ENCODE measurements at regions not wholly inside any gene's neighbourhood (a gene's known extent, or its start where the extent isn't known, plus 50 kb on each side); places are given as distances from the start of the nearest gene placed in this dataset.
A peak's percentile ranks its signal among the peaks of the same experiment; 100 is the strongest.

GRCh38 chr3:59422312-59422711 lies 372.5 kb upstream of the CFAP20DC start:
- in situ Hi-C loops (cut with MboI; ENCODE audit: low sequenced_read_pairs, unreplicated experiment): no loop called here
- TF ChIP-seq, protein P1, sequence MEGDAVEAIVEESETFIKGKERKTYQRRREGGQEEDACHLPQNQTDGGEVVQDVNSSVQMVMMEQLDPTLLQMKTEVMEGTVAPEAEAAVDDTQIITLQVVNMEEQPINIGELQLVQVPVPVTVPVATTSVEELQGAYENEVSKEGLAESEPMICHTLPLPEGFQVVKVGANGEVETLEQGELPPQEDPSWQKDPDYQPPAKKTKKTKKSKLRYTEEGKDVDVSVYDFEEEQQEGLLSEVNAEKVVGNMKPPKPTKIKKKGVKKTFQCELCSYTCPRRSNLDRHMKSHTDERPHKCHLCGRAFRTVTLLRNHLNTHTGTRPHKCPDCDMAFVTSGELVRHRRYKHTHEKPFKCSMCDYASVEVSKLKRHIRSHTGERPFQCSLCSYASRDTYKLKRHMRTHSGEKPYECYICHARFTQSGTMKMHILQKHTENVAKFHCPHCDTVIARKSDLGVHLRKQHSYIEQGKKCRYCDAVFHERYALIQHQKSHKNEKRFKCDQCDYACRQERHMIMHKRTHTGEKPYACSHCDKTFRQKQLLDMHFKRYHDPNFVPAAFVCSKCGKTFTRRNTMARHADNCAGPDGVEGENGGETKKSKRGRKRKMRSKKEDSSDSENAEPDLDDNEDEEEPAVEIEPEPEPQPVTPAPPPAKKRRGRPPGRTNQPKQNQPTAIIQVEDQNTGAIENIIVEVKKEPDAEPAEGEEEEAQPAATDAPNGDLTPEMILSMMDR (IDR thresholded peaks at IDR 0.05; ENCODE audit: borderline replicate concordance, control extremely low read depth, extremely low read depth, insufficient read depth, missing control alignments): no peak

DNA sequence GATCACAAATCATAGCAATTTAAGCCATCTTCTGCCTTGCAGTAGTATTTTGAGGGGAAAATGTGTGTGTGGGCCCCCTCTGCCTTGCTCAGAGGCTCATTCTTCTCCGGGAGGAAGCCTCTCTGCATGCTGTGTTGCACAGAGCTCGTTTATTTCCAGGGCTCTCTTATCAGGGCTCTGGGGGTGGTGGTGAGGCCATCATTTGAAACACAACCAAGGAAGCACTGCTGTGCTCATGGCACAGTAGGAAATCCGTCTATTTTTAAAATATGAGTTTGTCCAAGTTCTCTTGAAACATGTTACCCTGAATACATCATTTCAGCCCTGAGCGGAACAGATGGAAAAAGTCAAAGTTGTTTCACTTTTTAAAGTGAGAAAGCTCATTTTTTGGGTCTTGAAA lies 369.0 kb upstream of the CFAP20DC start:
- in situ Hi-C loops (cut with MboI; ENCODE audit: low sequenced_read_pairs, unreplicated experiment): no loop called here
- TF ChIP-seq, protein P1 (IDR thresholded peaks at IDR 0.05; ENCODE audit: borderline replicate concordance, control extremely low read depth, extremely low read depth, insufficient read depth, missing control alignments): no peak
- DNase-seq (ENCODE audit: low spot score): no peak

More at GRCh38 chr3:59422312-59422711, 372.5 kb upstream of the CFAP20DC start:
- DNase-seq (ENCODE audit: low spot score): peak; percentile 26

GRCh38 chr3:59412516-59412915 lies 362.7 kb upstream of the CFAP20DC start:
- no peak for DNase-seq (ENCODE audit: low spot score)
- in situ Hi-C loops (cut with MboI; ENCODE audit: low sequenced_read_pairs, unreplicated experiment): no loop called here
- TF ChIP-seq, protein P1 (IDR thresholded peaks at IDR 0.05; ENCODE audit: borderline replicate concordance, control extremely low read depth, extremely low read depth, insufficient read depth, missing control alignments): no peak

- in situ Hi-C loops (cut with MboI; ENCODE audit: low sequenced_read_pairs, unreplicated experiment): no loop called here
- DNase-seq (ENCODE audit: low spot score): no peak
- TF ChIP-seq, protein P1 (IDR thresholded peaks at IDR 0.05; ENCODE audit: borderline replicate concordance, control extremely low read depth, extremely low read depth, insufficient read depth, missing control alignments): no peak
These were observed 361.9 kb upstream of the CFAP20DC start for GRCh38 chr3:59411694-59412093.

DNA sequence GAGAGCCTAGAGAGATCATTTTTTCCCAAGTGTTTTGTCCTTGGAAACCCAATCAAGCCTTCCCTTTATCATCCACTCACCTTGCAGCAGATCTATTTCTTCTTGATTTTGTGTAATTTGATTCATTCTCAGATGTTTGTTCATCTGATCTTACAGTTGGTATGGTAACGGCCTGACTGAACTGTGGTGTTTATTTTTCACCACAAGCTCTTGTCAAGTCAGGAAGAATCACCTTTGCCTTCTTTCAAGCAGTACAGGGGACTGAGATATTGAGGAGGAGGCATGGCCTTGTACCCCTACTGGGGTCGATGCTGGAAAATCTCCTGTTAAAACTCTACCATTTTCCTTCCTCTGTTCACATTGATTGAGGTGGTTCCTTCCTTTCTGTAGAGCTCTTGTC lies 361.4 kb upstream of the CFAP20DC start:
- TF ChIP-seq, protein P1 (IDR thresholded peaks at IDR 0.05; ENCODE audit: borderline replicate concordance, control extremely low read depth, extremely low read depth, insufficient read depth, missing control alignments): no peak
- DNase-seq (ENCODE audit: low spot score): no peak
- in situ Hi-C loops (cut with MboI; ENCODE audit: low sequenced_read_pairs, unreplicated experiment): no loop called here

GRCh38 chr3:59408047-59408624 lies 358.3 kb upstream of the CFAP20DC start:
- TF ChIP-seq, protein P1 (IDR thresholded peaks at IDR 0.05; ENCODE audit: borderline replicate concordance, control extremely low read depth, extremely low read depth, insufficient read depth, missing control alignments): no peak
- in situ Hi-C loops (cut with MboI; ENCODE audit: low sequenced_read_pairs, unreplicated experiment): no loop called here
- no peak for DNase-seq (ENCODE audit: low spot score)
